H1 (cell line): ENCODE measurements at regions not wholly inside any gene's neighbourhood (a gene's known extent, or its start where the extent isn't known, plus 50 kb on each side); places are given as distances from the start of the nearest gene placed in this dataset.

ENCODE experiments used
- CTCF ChIA-PET: fragments of 300-600 bp; sonication (Branson Sonifier 250); formaldehyde crosslinking; loops from one replicate; lab custom pipeline; 2021; ENCODE audit not compliant: partially characterized antibody; lab: Charles Lee
- POLR2A ChIA-PET: fragments of 300-600 bp; sonication (Branson Sonifier 250); formaldehyde crosslinking; loops from one replicate; lab custom pipeline; 2021; ENCODE audit warnings: inconsistent platforms; ENCODE audit not compliant: partially characterized antibody; lab: Charles Lee
- DNase-seq, 2 experiments: peaks; one replicate each; pipeline versions ENCODE4 v3.0.0 to v3.0.0-alpha.2; 2010 to 2022; ENCODE audit warnings: low spot score in 2 of 2, low read depth in 1 of 2, mixed read lengths in 1 of 2
- FAIRE-seq: peaks from 2 replicates; lab custom pipeline; 2011; peaks lifted over from hg19 to GRCh38; lab: Jason Lieb, UNC
- H2AFZ ChIP-seq: 2 replicates; pipeline ENCODE4 v1.8.1; 2012; ENCODE audit warnings: low read length, inconsistent platforms
- H2AK5ac ChIP-seq: 2 replicates; pipeline ENCODE4 v1.6.1; 2013; ENCODE audit warnings: low read depth, low read length
- H2BK120ac ChIP-seq: replicated peaks from 2 replicates; pipeline ENCODE3; 2013; ENCODE audit warnings: low read depth, low read length, inconsistent platforms
- H2BK12ac ChIP-seq: 2 replicates; pipeline ENCODE4 v1.6.1; 2013; ENCODE audit warnings: low read depth, low read length
- H2BK15ac ChIP-seq: 2 replicates; pipeline ENCODE4 v1.6.1; 2013; ENCODE audit warnings: low read length
- H2BK20ac ChIP-seq: 2 replicates; pipeline ENCODE4 v1.6.1; 2013; ENCODE audit warnings: low read length
- H2BK5ac ChIP-seq: 2 replicates; pipeline ENCODE4 v1.6.1; 2013; ENCODE audit warnings: low read depth, low read length
- H3K14ac ChIP-seq: 2 replicates; pipeline ENCODE4 v1.6.1; 2013; ENCODE audit warnings: inconsistent platforms; ENCODE audit not compliant: insufficient read length
- H3K18ac ChIP-seq: 2 replicates; pipeline ENCODE4 v1.6.1; 2013; ENCODE audit warnings: low read length; ENCODE audit errors: extremely low read depth
- H3K23ac ChIP-seq: 2 replicates; pipeline ENCODE4 v1.6.1; 2013; ENCODE audit warnings: inconsistent platforms; ENCODE audit not compliant: insufficient read length
- H3K23me2 ChIP-seq: 2 replicates; pipeline ENCODE4 v1.6.1; 2013; ENCODE audit warnings: low read depth, low read length
- H3K27ac ChIP-seq: 2 replicates; pipeline ENCODE4 v1.6.1; 2011; ENCODE audit warnings: low read depth, low read length, inconsistent platforms
- H3K27me3 ChIP-seq, 4 experiments: replicated peaks in 1 of 4; 1 replicate in 1 of 4; 2 replicates in 3 of 4; pipeline versions ENCODE4 v1.6.1 to v1.8.1; 2011 to 2013; ENCODE audit warnings: low read length in 3 of 4, mild to moderate bottlenecking in 3 of 4, inconsistent platforms in 2 of 4, mixed read lengths in 2 of 4, moderate library complexity in 1 of 4; ENCODE audit not compliant: control insufficient read depth in 3 of 4, insufficient read depth in 3 of 4; ENCODE audit errors: extremely low read depth in 1 of 4
- H3K36me3 ChIP-seq, 4 experiments: 2 replicates each; pipeline versions ENCODE4 v1.6.1 to v1.8.1; 2011 to 2013; ENCODE audit warnings: mild to moderate bottlenecking in 4 of 4, low read length in 3 of 4, moderate library complexity in 2 of 4, control low read depth in 1 of 4, inconsistent platforms in 1 of 4; ENCODE audit not compliant: insufficient read depth in 4 of 4, control insufficient read depth in 2 of 4
- H3K4ac ChIP-seq: replicated peaks from 2 replicates; pipeline ENCODE3; 2013; ENCODE audit warnings: low read length, low read depth, mixed read lengths, inconsistent platforms; ENCODE audit not compliant: insufficient read length
- H3K4me1 ChIP-seq, 4 experiments: replicated peaks in 1 of 4; 1 replicate in 1 of 4; 2 replicates in 3 of 4; pipeline versions ENCODE4 v1.6.1 to v1.8.1; 2011 to 2013; ENCODE audit warnings: low read length in 3 of 4, inconsistent platforms in 2 of 4, mixed read lengths in 1 of 4; ENCODE audit not compliant: insufficient read depth in 4 of 4, control insufficient read depth in 3 of 4
- H3K4me2 ChIP-seq, 2 experiments: 2 replicates each; pipeline versions ENCODE4 v1.6.1 to v1.8.1; 2011 to 2013; ENCODE audit warnings: low read depth in 2 of 2, low read length in 2 of 2, control low read depth in 1 of 2, inconsistent platforms in 1 of 2, mild to moderate bottlenecking in 1 of 2; ENCODE audit not compliant: insufficient read depth in 1 of 2
- H3K4me3 ChIP-seq, 4 experiments: fragments of 200-600, 300-600 bp in 1 of 4; sonication (generic), shearing (Covaris generic), sonication (Bioruptor Twin) in 1 of 4; 2 replicates each; pipeline versions ENCODE4 v1.5.1 to v1.8.1; 2011 to 2016; ENCODE audit warnings: low read length in 4 of 4, low read depth in 3 of 4, control low read depth in 2 of 4, inconsistent platforms in 2 of 4, mild to moderate bottlenecking in 2 of 4, mixed read lengths in 1 of 4, moderate library complexity in 1 of 4; ENCODE audit not compliant: insufficient read depth in 2 of 4; ENCODE audit errors: extremely low read depth in 1 of 4
- H3K56ac ChIP-seq: replicated peaks from 2 replicates; pipeline ENCODE3; 2013; ENCODE audit warnings: low read depth, mild to moderate bottlenecking, mixed read lengths, low read length, inconsistent platforms; ENCODE audit not compliant: insufficient read length
- H3K79me1 ChIP-seq: 2 replicates; pipeline ENCODE4 v1.6.1; 2013; ENCODE audit warnings: low read depth, low read length, control low read depth
- H3K79me2 ChIP-seq, 2 experiments: 2 replicates each; pipeline versions ENCODE4 v1.6.1 to v1.8.1; 2012 to 2013; ENCODE audit warnings: low read length in 2 of 2, mild to moderate bottlenecking in 2 of 2, inconsistent platforms in 1 of 2; ENCODE audit not compliant: insufficient read depth in 2 of 2, control insufficient read depth in 1 of 2
- H3K9ac ChIP-seq, 4 experiments: replicated peaks in 1 of 4; 1 replicate in 1 of 4; 2 replicates in 3 of 4; pipeline versions ENCODE4 v1.6.1 to v1.8.1; 2011 to 2013; ENCODE audit warnings: low read depth in 3 of 4, low read length in 3 of 4, control low read depth in 2 of 4, mild to moderate bottlenecking in 2 of 4, moderate library complexity in 2 of 4, inconsistent platforms in 1 of 4; ENCODE audit errors: extremely low read depth in 1 of 4
- H3K9me3 ChIP-seq, 2 experiments: 2 replicates each; pipeline versions ENCODE4 v1.6.1 to v1.8.1; 2012 to 2013; ENCODE audit warnings: mild to moderate bottlenecking in 2 of 2, moderate library complexity in 2 of 2, control low read depth in 1 of 2, inconsistent platforms in 1 of 2, low read depth in 1 of 2, low read length in 1 of 2, mixed read lengths in 1 of 2; ENCODE audit not compliant: insufficient read depth in 2 of 2
- H4K20me1 ChIP-seq, 2 experiments: replicated peaks in 1 of 2; 2 replicates each; pipeline versions ENCODE3 to v1.8.1; 2011 to 2013; ENCODE audit warnings: inconsistent platforms in 2 of 2, low read length in 2 of 2, mild to moderate bottlenecking in 1 of 2; ENCODE audit not compliant: insufficient read depth in 2 of 2, control insufficient read depth in 1 of 2
- H4K5ac ChIP-seq: 2 replicates; pipeline ENCODE4 v1.6.1; 2013; ENCODE audit warnings: low read length, low read depth, mixed read lengths, inconsistent platforms; ENCODE audit not compliant: insufficient read length
- H4K8ac ChIP-seq: 2 replicates; pipeline ENCODE4 v1.8.0; 2013; ENCODE audit warnings: mild to moderate bottlenecking, moderate library complexity, low read length, inconsistent platforms; ENCODE audit not compliant: insufficient read depth; ENCODE audit errors: extremely low read depth
- H4K91ac ChIP-seq: replicated peaks from 2 replicates; pipeline ENCODE3; 2013; ENCODE audit warnings: low read length, mixed read lengths, inconsistent platforms; ENCODE audit not compliant: insufficient read length
- POU5F1 ChIP-seq: IDR thresholded peaks from 2 replicates; pipeline ENCODE4 v1.6.1; 2011; ENCODE audit warnings: low read depth, mild to moderate bottlenecking, low read length, moderate library complexity
- RNF2 ChIP-seq: fragments of 200-900, 300-1000 bp; sonication (generic); IDR thresholded peaks from 2 replicates; pipeline ENCODE4 v1.7.1; 2016; ENCODE audit warnings: borderline replicate concordance, low read depth, mild to moderate bottlenecking, antibody characterized with exemption, low read length; ENCODE audit not compliant: poor library complexity, severe bottlenecking; ENCODE audit errors: missing control alignments
- WGBS, 2 experiments: shearing (Covaris generic) in 1 of 2; methylation state at CpG; one replicate each; pipeline versions ENCODE4 v1.1.6 to v1.1.7; 2013 to 2015; ENCODE audit warnings: low lambda C conversion rate in 2 of 2, mixed read lengths in 2 of 2, inconsistent platforms in 1 of 2, low coverage in 1 of 2, missing lambda C conversion rate in 1 of 2; ENCODE audit not compliant: insufficient replicate concordance in 2 of 2, insufficient coverage in 1 of 2, insufficient read length in 1 of 2; ENCODE audit errors: extremely low coverage in 1 of 2, missing lambda C conversion rate in 1 of 2; 5-methylcytosine and 5-hydroxymethylcytosine counted together

GRCh38 chr16:9412915-9413264, 321.4 kb downstream of the HAPSTR1 start:
- H2AFZ ChIP-seq: no peak overlapping the region
- H3K79me1 ChIP-seq: no peaks in the 10 kb centered on the region
- H3K23ac ChIP-seq: no peak overlapping the region
- no peak overlapping the region for H3K4me2 ChIP-seq
- no peaks in the 10 kb centered on the region for H3K4me1 ChIP-seq
- no peaks in the 10 kb centered on the region for H3K23me2 ChIP-seq
- no peak overlapping the region for H3K9ac ChIP-seq
- no peak overlapping the region for H2BK12ac ChIP-seq
- no peaks in the 10 kb centered on the region for H3K36me3 ChIP-seq
- no peak overlapping the region for H3K4ac ChIP-seq
- H3K9me3 ChIP-seq: peaks cover 7% of the 10 kb centered on the region in 2 experiments; a peak in 3 of 4 replicates
- no peak overlapping the region for H3K4me3 ChIP-seq
- no peaks in the 10 kb centered on the region; a peak in 1 of 7 replicates for H3K27me3 ChIP-seq
- H4K5ac ChIP-seq: no peak overlapping the region
- 79% methylated on average over 5 of the region's 5 CpGs; no CpG with 5 or more reads in 1 of the 2 experiments for WGBS, 2 experiments
- no peak overlapping the region for H4K8ac ChIP-seq
- H4K20me1 ChIP-seq: no peaks in the 10 kb centered on the region
- no peak overlapping the region for H4K91ac ChIP-seq
- H2AK5ac ChIP-seq: no peak overlapping the region
- no peak overlapping the region for H3K14ac ChIP-seq
- ChIA-PET CTCF (interaction anchor here (0.7 kb wide), 1 partner anchor 236 kb away, joined by 3 read pairs; no protein-coding TSS in a partner anchor), POLR2A (no interaction called here)
- FAIRE-seq (no peak), DNase-seq (no peak)
- no peak overlapping the region for H3K56ac ChIP-seq
- H3K18ac ChIP-seq: no peak overlapping the region
- no peak overlapping the region for H2BK20ac ChIP-seq
- no peak overlapping the region for H2BK5ac ChIP-seq
- H2BK15ac ChIP-seq: no peak overlapping the region
- no peak overlapping the region for H3K27ac ChIP-seq
- no peak overlapping the region for H2BK120ac ChIP-seq
- no peaks in the 10 kb centered on the region for H3K79me2 ChIP-seq
- TF ChIP-seq RNF2 (no peak), POU5F1 (no peak)
